ENCODE measurements at regions not wholly inside any gene's neighbourhood (a gene's known extent, or its start where the extent isn't known, plus 50 kb on each side); places are given as distances from the start of the nearest gene placed in this dataset.

- Histone ChIP-seq H3K4me3 (no peak overlapping the region), H3K4me1 (no peaks in the 10 kb centered on the region), H3K9me3 (no peaks in the 10 kb centered on the region), H3K36me3 (no peaks in the 10 kb centered on the region), H3K27me3 (no peaks in the 10 kb centered on the region), H3K27ac (no peak overlapping the region)
- DNase-seq (no peak), ATAC-seq (no peak)
- intact Hi-C loops (cut with DNase I), result no loop called here
- TF ChIP-seq POLR2A (IDR thresholded peaks at IDR 0.05), result no peak
These were observed 607.8 kb upstream of the PTGER4 start for GRCh38 chr5:40071870-40072269.

GRCh38 chr5:40066616-40067015 lies 613.1 kb upstream of the PTGER4 start:
- H3K4me1 ChIP-seq, result no peaks in the 10 kb centered on the region
- ATAC-seq (no peak), DNase-seq (no peak)
- no peaks in the 10 kb centered on the region for H3K9me3 ChIP-seq
- 93 to 98% (median 94%) methylated on average over 22 of the region's 22 CpGs for WGBS, 4 donors
- TF ChIP-seq POLR2A (IDR thresholded peaks at IDR 0.05) (no peak), CTCF (IDR thresholded peaks at IDR 0.05) (no peak)
- intact Hi-C loops (cut with DNase I), result no loop called here
- H3K27ac ChIP-seq, result no peak overlapping the region
- no peak overlapping the region for H3K4me3 ChIP-seq
- H3K27me3 ChIP-seq, result no peaks in the 10 kb centered on the region
- H3K36me3 ChIP-seq, result no peaks in the 10 kb centered on the region

GRCh38 chr5:40052808-40053207 lies 626.9 kb upstream of the PTGER4 start:
- WGBS, 4 donors, result 67 to 74% (median 68%) methylated on average over 4 of the region's 4 CpGs

GRCh38 chr5:40046792-40047191 lies 622.0 kb upstream of the DAB2 start:
- DNase-seq, result no peak
- 60 to 76% (median 69%) methylated on average over 1 of the region's 1 CpG for WGBS, 4 donors
- peaks cover 0 to 6% (median 0%) of the 10 kb centered on the region in 12 donors for H3K9me3 ChIP-seq
- intact Hi-C loops (cut with DNase I), result no loop called here
- no peaks in the 10 kb centered on the region for H3K36me3 ChIP-seq
- no peak for ATAC-seq
- H3K4me3 ChIP-seq, result no peak overlapping the region
- H3K4me1 ChIP-seq, result no peaks in the 10 kb centered on the region
- H3K27ac ChIP-seq, result no peak overlapping the region
- H3K27me3 ChIP-seq, result no peaks in the 10 kb centered on the region
- no peak for TF ChIP-seq POLR2A (IDR thresholded peaks at IDR 0.05)
- no peak for TF ChIP-seq CTCF (IDR thresholded peaks at IDR 0.05)

More at GRCh38 chr5:40052808-40053207, 626.9 kb upstream of the PTGER4 start:
- TF ChIP-seq POLR2A (IDR thresholded peaks at IDR 0.05) (no peak), CTCF (IDR thresholded peaks at IDR 0.05) (no peak)
- DNase-seq (no peak), ATAC-seq (no peak)
- Histone ChIP-seq H3K27ac (no peak overlapping the region), H3K4me1 (peaks cover 0 to 12% (median 0%) of the 10 kb centered on the region in 12 donors), H3K36me3 (no peaks in the 10 kb centered on the region), H3K9me3 (no peaks in the 10 kb centered on the region), H3K4me3 (no peak overlapping the region), H3K27me3 (no peaks in the 10 kb centered on the region)
- intact Hi-C loops (cut with DNase I), result no loop called here

GRCh38 chr5:40045429-40045828 lies 620.6 kb upstream of the DAB2 start:
- H3K27me3 ChIP-seq, result no peaks in the 10 kb centered on the region
- H3K4me1 ChIP-seq, result no peaks in the 10 kb centered on the region
- H3K9me3 ChIP-seq, result peaks cover 0 to 6% (median 0%) of the 10 kb centered on the region in 12 donors
- H3K4me3 ChIP-seq, result no peak overlapping the region
- ATAC-seq, result no peak
- WGBS, 4 donors, result 75 to 80% (median 79%) methylated on average over 3 of the region's 3 CpGs
- TF ChIP-seq CTCF (IDR thresholded peaks at IDR 0.05) (no peak), POLR2A (IDR thresholded peaks at IDR 0.05) (no peak)
- intact Hi-C loops (cut with DNase I), result no loop called here
- no peak for DNase-seq
- no peaks in the 10 kb centered on the region for H3K36me3 ChIP-seq
- no peak overlapping the region for H3K27ac ChIP-seq

All from heart left ventricle (tissue), 16 donors.